NCI-H2171 (cell line): ENCODE measurements at regions not wholly inside any gene's neighbourhood (a gene's known extent, or its start where the extent isn't known, plus 50 kb on each side); places are given as distances from the start of the nearest gene placed in this dataset.
"Not testable (repeated sequence)": the region's sequence is repeated elsewhere in the genome, so short reads cannot be mapped to it uniquely, and the experiment has no call there.

Experiments
- DNase-seq: peaks from one replicate; lab custom pipeline; 2025; lab: John Stamatoyannopoulos, UW

GRCh38 chr4:33467291-33467690 lies 2747.1 kb downstream of the PCDH7 start:
- DNase-seq = no peak

GRCh38 chr4:33470805-33471204 lies 2750.6 kb downstream of the PCDH7 start:
- DNase-seq = no peak

- no peak for DNase-seq
Observed at GRCh38 chr4:33477715-33478114, 2757.5 kb downstream of the PCDH7 start.

- no peak for DNase-seq
Observed at GRCh38 chr4:33482773-33483172, 2761.5 kb downstream of the ARAP2 start.

- no peak for DNase-seq
Observed at GRCh38 chr4:33485111-33485510, 2759.2 kb downstream of the ARAP2 start.

GRCh38 chr4:33493231-33493630 lies 2751.1 kb downstream of the ARAP2 start:
- DNase-seq = no peak

- no peak for DNase-seq
Observed at GRCh38 chr4:33494150-33494549, 2750.2 kb downstream of the ARAP2 start.

GRCh38 chr4:33501587-33501986 lies 2742.7 kb downstream of the ARAP2 start:
- DNase-seq = not testable (repeated sequence)

GRCh38 chr4:33512397-33512796 lies 2731.9 kb downstream of the ARAP2 start:
- DNase-seq = no peak

GRCh38 chr4:33518856-33519255 lies 2725.5 kb downstream of the ARAP2 start:
- no peak for DNase-seq

GRCh38 chr4:33532821-33533220 lies 2711.5 kb downstream of the ARAP2 start:
- DNase-seq = no peak

GRCh38 chr4:33536898-33537297 lies 2707.4 kb downstream of the ARAP2 start:
- DNase-seq = no peak

GRCh38 chr4:33537527-33537926 lies 2706.8 kb downstream of the ARAP2 start:
- no peak for DNase-seq

GRCh38 chr4:33543941-33544450 lies 2700.3 kb downstream of the ARAP2 start:
- no peak for DNase-seq

- no peak for DNase-seq
Observed at GRCh38 chr4:33551244-33551643, 2693.1 kb downstream of the ARAP2 start.

- no peak for DNase-seq
Observed at GRCh38 chr4:33561259-33561658, 2683.1 kb downstream of the ARAP2 start.

- DNase-seq = no peak
Observed at GRCh38 chr4:33566649-33567048, 2677.7 kb downstream of the ARAP2 start.

GRCh38 chr4:33577791-33578190 lies 2666.5 kb downstream of the ARAP2 start:
- DNase-seq = no peak

GRCh38 chr4:33579951-33580350 lies 2664.4 kb downstream of the ARAP2 start:
- DNase-seq = no peak

GRCh38 chr4:33592701-33593100 lies 2651.6 kb downstream of the ARAP2 start:
- no peak for DNase-seq

- no peak for DNase-seq
Observed at GRCh38 chr4:33606951-33607350, 2637.4 kb downstream of the ARAP2 start.

- no peak for DNase-seq
Observed at GRCh38 chr4:33616121-33616520, 2628.2 kb downstream of the ARAP2 start.

GRCh38 chr4:33625748-33626147 lies 2618.6 kb downstream of the ARAP2 start:
- DNase-seq = no peak

GRCh38 chr4:33626221-33626620 lies 2618.1 kb downstream of the ARAP2 start:
- DNase-seq = no peak

GRCh38 chr4:33628296-33628695 lies 2616.0 kb downstream of the ARAP2 start:
- DNase-seq = no peak
